SK-N-SH (cell line): ENCODE measurements at regions not wholly inside any gene's neighbourhood (a gene's known extent, or its start where the extent isn't known, plus 50 kb on each side); places are given as distances from the start of the nearest gene placed in this dataset.

ENCODE experiments used
- CTCF ChIA-PET: fragments of 300-600, 350-600 bp; formaldehyde crosslinking; extraction: SDS; loops from one replicate; lab custom pipeline; 2021; lab: Yijun Ruan, JAX
- POLR2A ChIA-PET: fragments of 350-600 bp; sonication (Branson Sonifier 250); formaldehyde crosslinking; extraction: SDS; loops from one replicate; lab custom pipeline; 2020; ENCODE audit warnings: antibody characterized with exemption, inconsistent platforms; lab: Yijun Ruan, JAX
- DNase-seq: peaks from one replicate; pipeline ENCODE4 v3.0.0; 2012
- H2AFZ ChIP-seq: fragments of 200-600 bp; sonication (generic); 2 replicates; pipeline ENCODE4 v1.8.1; 2016; ENCODE audit warnings: antibody characterized with exemption, mild to moderate bottlenecking, low read depth
- H3F3A ChIP-seq: fragments of 200-600 bp; sonication (generic); replicated peaks from 2 replicates; pipeline ENCODE3; 2016; ENCODE audit warnings: antibody characterized with exemption, mild to moderate bottlenecking; ENCODE audit not compliant: insufficient read depth
- H3K27ac ChIP-seq, 2 experiments: fragments of 200-500 bp in 1 of 2; fragments of 200-600 bp in 1 of 2; sonication (Bioruptor generic) in 1 of 2; sonication (generic), shearing (Covaris generic) in 1 of 2; 2 replicates each; pipeline versions ENCODE4 v1.5.1 to v1.6.1; 2014 to 2016; ENCODE audit warnings: low read depth in 2 of 2, inconsistent platforms in 1 of 2, low read length in 1 of 2, mild to moderate bottlenecking in 1 of 2, mixed read lengths in 1 of 2
- H3K27me3 ChIP-seq: fragments of 200-600 bp; sonication (generic), shearing (Covaris generic); 2 replicates; pipeline ENCODE4 v1.6.1; 2016; ENCODE audit warnings: mixed run types; ENCODE audit not compliant: insufficient read depth
- H3K36me3 ChIP-seq, 2 experiments: fragments of 200-500 bp in 1 of 2; fragments of 200-600 bp in 1 of 2; sonication (Bioruptor generic) in 1 of 2; sonication (generic) in 1 of 2; replicated peaks in 1 of 2; 2 replicates each; pipeline versions ENCODE3 to v1.5.1; 2014 to 2016; ENCODE audit warnings: low read length in 1 of 2, mild to moderate bottlenecking in 1 of 2; ENCODE audit not compliant: insufficient read depth in 2 of 2, control insufficient read depth in 1 of 2
- H3K4me1 ChIP-seq, 2 experiments: fragments of 200-500 bp in 1 of 2; fragments of 200-600 bp in 1 of 2; sonication (Bioruptor generic) in 1 of 2; sonication (generic), shearing (Covaris generic) in 1 of 2; 2 replicates each; pipeline versions ENCODE4 v1.5.1 to v1.6.1; 2014 to 2016; ENCODE audit warnings: low read depth in 1 of 2, low read length in 1 of 2, mixed run types in 1 of 2; ENCODE audit not compliant: insufficient read depth in 2 of 2, control insufficient read depth in 1 of 2
- H3K4me2 ChIP-seq: fragments of 200-600 bp; sonication (generic), shearing (Covaris generic); 2 replicates; pipeline ENCODE4 v1.6.1; 2017; ENCODE audit warnings: mixed run types
- H3K4me3 ChIP-seq, 2 experiments: fragments of 200-500 bp in 1 of 2; fragments of 200-600 bp in 1 of 2; sonication (Bioruptor generic) in 1 of 2; sonication (generic), shearing (Covaris generic) in 1 of 2; 2 replicates each; pipeline versions ENCODE4 v1.5.1 to v1.8.1; 2014 to 2016; ENCODE audit warnings: low read depth in 2 of 2, inconsistent platforms in 1 of 2, low read length in 1 of 2, mild to moderate bottlenecking in 1 of 2, mixed read lengths in 1 of 2, moderate library complexity in 1 of 2
- H3K79me2 ChIP-seq: fragments of 200-600 bp; sonication (generic); 2 replicates; pipeline ENCODE4 v1.8.1; 2017; ENCODE audit warnings: mild to moderate bottlenecking; ENCODE audit not compliant: insufficient read depth
- H3K9ac ChIP-seq: fragments of 200-600 bp; sonication (generic); 2 replicates; pipeline ENCODE4 v1.6.1; 2017; ENCODE audit warnings: mixed run types
- H3K9me2 ChIP-seq: fragments of 200-600 bp; sonication (generic); 2 replicates; pipeline ENCODE4 v1.6.1; 2017; ENCODE audit warnings: mixed run types
- H3K9me3 ChIP-seq: fragments of 200-600 bp; sonication (generic); 2 replicates; pipeline ENCODE4 v1.6.1; 2017; ENCODE audit warnings: mixed run types, mild to moderate bottlenecking, moderate library complexity
- H4K20me1 ChIP-seq: fragments of 200-600 bp; sonication (generic); 2 replicates; pipeline ENCODE4 v1.6.1; 2017; ENCODE audit warnings: mild to moderate bottlenecking, mixed run types; ENCODE audit not compliant: insufficient read depth
- CHD2 ChIP-seq: fragments of 150-350 bp; IDR thresholded peaks from 2 replicates; pipeline ENCODE4 v1.6.1; 2018; ENCODE audit warnings: low read length; ENCODE audit not compliant: partially characterized antibody
- CTCF ChIP-seq: fragments of 200-600 bp; sonication (generic); IDR thresholded peaks from 2 replicates; pipeline ENCODE4 v1.6.1; 2017; ENCODE audit warnings: antibody characterized with exemption, mild to moderate bottlenecking, moderate library complexity
- EP300 ChIP-seq, 2 experiments: IDR thresholded peaks; 2 replicates each; pipeline versions ENCODE4 v1.4.0 to v1.6.1; 2012; ENCODE audit warnings: borderline replicate concordance in 1 of 2, low read depth in 1 of 2, low read length in 1 of 2
- EZH2phosphoT487 ChIP-seq: fragments of 200-600 bp; sonication (generic); IDR thresholded peaks from 2 replicates; pipeline ENCODE4 v1.6.1; 2017; ENCODE audit warnings: low read depth, mixed run types, mild to moderate bottlenecking, antibody characterized with exemption, moderate library complexity, borderline replicate concordance
- FOSL2 ChIP-seq: IDR thresholded peaks from 2 replicates; pipeline ENCODE4 v1.4.0; 2012; ENCODE audit warnings: low read depth, mild to moderate bottlenecking, moderate library complexity, borderline replicate concordance
- FOXJ3 ChIP-seq: sonication (generic); formaldehyde crosslinking; IDR thresholded peaks from 2 replicates; pipeline ENCODE4 v1.5.1; 2020; ENCODE audit warnings: mild to moderate bottlenecking, missing genetic modification reagents
- FOXM1 ChIP-seq: IDR thresholded peaks from 2 replicates; pipeline ENCODE4 v1.4.0; 2012; ENCODE audit warnings: low read depth, mild to moderate bottlenecking
- GABPA ChIP-seq: IDR thresholded peaks from 2 replicates; pipeline ENCODE4 v1.4.0; 2012; ENCODE audit warnings: low read depth, mild to moderate bottlenecking
- GATA2 ChIP-seq: sonication (generic); formaldehyde crosslinking; IDR thresholded peaks from 2 replicates; pipeline ENCODE4 v1.5.0; 2020; ENCODE audit warnings: mild to moderate bottlenecking, missing genetic modification reagents
- POLR2AphosphoS5 ChIP-seq: IDR thresholded peaks from 2 replicates; pipeline ENCODE4 v1.6.1; 2012; ENCODE audit warnings: low read depth, low read length
- RAD21 ChIP-seq: IDR thresholded peaks from 2 replicates; pipeline ENCODE4 v1.6.1; 2012; ENCODE audit warnings: mild to moderate bottlenecking, low read length
- REST ChIP-seq: IDR thresholded peaks from 2 replicates; pipeline ENCODE4 v1.6.1; 2012; ENCODE audit warnings: mild to moderate bottlenecking, low read depth, low read length, moderate library complexity
- RXRA ChIP-seq: IDR thresholded peaks from 2 replicates; pipeline ENCODE4 v1.4.0; 2012; ENCODE audit warnings: low read depth, mild to moderate bottlenecking, borderline replicate concordance
- TEAD4 ChIP-seq: IDR thresholded peaks from 2 replicates; pipeline ENCODE4 v1.4.0; 2012; ENCODE audit warnings: mild to moderate bottlenecking, borderline replicate concordance; ENCODE audit not compliant: insufficient read depth
- WGBS: methylation state at CpG from one replicate; pipeline ENCODE4 v1.1.6; 2017; ENCODE audit warnings: low lambda C conversion rate; 5-methylcytosine and 5-hydroxymethylcytosine counted together

GRCh38 chr1:24996983-24997893 is 67.2 kb upstream of the RUNX3 start:
- 70% methylated on average over 10 of the region's 14 CpGs for WGBS

More at GRCh38 chr1:24996983-24997893, 67.2 kb upstream of the RUNX3 start:
- Histone ChIP-seq H3K9me2 (no peaks in the 10 kb centered on the region), H3K9ac (no peak overlapping the region), H3K4me2 (no peak overlapping the region), H3K27ac (no peak overlapping the region), H4K20me1 (no peaks in the 10 kb centered on the region), H3K27me3 (peaks cover 9% of the 10 kb centered on the region; the same call in 1 of the 2 replicates), H3F3A (no peaks in the 10 kb centered on the region), H3K4me1 (no peaks in the 10 kb centered on the region; a peak in 1 of 4 replicates), H3K79me2 (no peaks in the 10 kb centered on the region), H2AFZ (no peak overlapping the region), H3K9me3 (no peaks in the 10 kb centered on the region), H3K4me3 (no peak overlapping the region), H3K36me3 (no peaks in the 10 kb centered on the region)
- no peak for DNase-seq
- POLR2A ChIA-PET: no interaction called here
- CTCF ChIA-PET: interaction anchor here (1.2 kb wide), 2 partner anchors 28 to 103 kb away, joined by 3 to 5 read pairs; no protein-coding TSS in a partner anchor
- no peak for TF ChIP-seq POLR2AphosphoS5
- TF ChIP-seq RXRA: no peak
- TF ChIP-seq RAD21: no peak
- no peak for TF ChIP-seq TEAD4
- TF ChIP-seq FOXJ3 (CRISPR knock-in tag): no peak
- TF ChIP-seq EZH2phosphoT487: no peak
- no peak for TF ChIP-seq FOXM1
- no peak for TF ChIP-seq FOSL2
- no peak for TF ChIP-seq EP300 (IDR thresholded peaks at IDR 0.05; ENCODE audit: borderline replicate concordance in 1 of 2, low read depth in 1 of 2, low read length in 1 of 2)
- TF ChIP-seq GABPA: no peak
- TF ChIP-seq REST: no peak
- no peak for TF ChIP-seq GATA2 (CRISPR knock-in tag)
- no peak for TF ChIP-seq CHD2
- TF ChIP-seq CTCF: no peak
